Gastrocnemius medialis (tissue), 4 donors: ENCODE measurements at regions not wholly inside any gene's neighbourhood (a gene's known extent, or its start where the extent isn't known, plus 50 kb on each side); places are given as distances from the start of the nearest gene placed in this dataset.

Experiments
- ATAC-seq, 2 donors: fragments of 150-250 bp; one replicate each; pipeline ENCODE4 v1.9.1; 2016
- DNase-seq, 2 donors: peaks; one replicate each; pipeline ENCODE4 v3.0.0-alpha.2; 2019
- H3K27ac ChIP-seq, 4 donors: fragments of 200-600 bp; sonication (generic); 1 replicate in 1 of 4; 2 replicates in 3 of 4; pipeline ENCODE4 v1.5.1; 2016 to 2018; ENCODE audit warnings: mild to moderate bottlenecking in 2 of 4, moderate library complexity in 1 of 4
- H3K27me3 ChIP-seq, 3 donors: fragments of 200-600 bp; sonication (generic) in 2 of 3; 1 replicate in 1 of 3; 2 replicates in 2 of 3; pipeline versions ENCODE4 v1.5.1 to v1.6.0; 2016 to 2019; ENCODE audit warnings: mild to moderate bottlenecking in 1 of 3, moderate library complexity in 1 of 3
- H3K36me3 ChIP-seq, 2 donors: fragments of 200-600 bp; sonication (generic) in 1 of 2; one replicate each; pipeline ENCODE4 v1.5.1; 2017 to 2018
- H3K4me1 ChIP-seq, 2 donors: fragments of 200-600 bp; sonication (generic) in 1 of 2; one replicate each; pipeline ENCODE4 v1.5.1; 2016 to 2017; ENCODE audit warnings: mild to moderate bottlenecking in 2 of 2
- H3K4me3 ChIP-seq, 4 donors: fragments of 200-600 bp; sonication (generic) in 3 of 4; 1 replicate in 1 of 4; 2 replicates in 3 of 4; pipeline ENCODE4 v1.5.1; 2016 to 2019; ENCODE audit warnings: mild to moderate bottlenecking in 2 of 4
- H3K9me3 ChIP-seq, 3 donors: fragments of 200-600 bp; sonication (generic) in 2 of 3; 1 replicate in 1 of 3; 2 replicates in 2 of 3; pipeline ENCODE4 v1.5.1; 2016 to 2019
- CTCF ChIP-seq, 5 experiments: fragments of 450-650 bp in 3 of 5; fragments of 200-600 bp in 2 of 5; sonication (generic) in 2 of 5; IDR thresholded peaks in 4 of 5; conservative IDR thresholded peaks in 1 of 5; 1 replicate in 4 of 5; 2 replicates in 1 of 5; pipeline ENCODE4 v1.5.1; 2016 to 2019; ENCODE audit warnings: antibody characterized with exemption in 5 of 5, mild to moderate bottlenecking in 3 of 5, moderate library complexity in 3 of 5
- POLR2A ChIP-seq, 2 donors: fragments of 450-650 bp; IDR thresholded peaks; one replicate each; pipeline ENCODE4 v1.6.1; 2017; ENCODE audit warnings: antibody characterized with exemption in 2 of 2, mild to moderate bottlenecking in 2 of 2, moderate library complexity in 2 of 2
- in situ Hi-C, 4 donors: fragments of 200-750 bp; cut with MboI; loops; one replicate each; pipeline versions ENCODE4 v1.15.0 to v1.8.0; 2017; ENCODE audit warnings: low sequenced_read_pairs in 4 of 4
- intact Hi-C: fragments of 100-400 bp; cut with DNase I; formaldehyde crosslinking; loops from one replicate; pipeline ENCODE4 v1.15.1; 2023; ENCODE audit warnings: low total_unique reads

- intact Hi-C loops, result no loop called here
- TF ChIP-seq POLR2A (IDR thresholded peaks at IDR 0.05) (no peak), CTCF (IDR thresholded peaks at IDR 0.05 in 4 of 5, conservative IDR thresholded peaks at IDR 0.05 in 1 of 5) (no peak)
- H3K4me1 ChIP-seq, result no peaks in the 10 kb centered on the region
- ATAC-seq, result no peak
- no peak overlapping the region for H3K4me3 ChIP-seq
- no peak overlapping the region for H3K27ac ChIP-seq
- no peak for DNase-seq
- no peaks in the 10 kb centered on the region for H3K27me3 ChIP-seq
- H3K36me3 ChIP-seq, result no peaks in the 10 kb centered on the region
- no peaks in the 10 kb centered on the region for H3K9me3 ChIP-seq
- in situ Hi-C loops, result loop anchor here in 1 of 4 donors (25.0 kb wide), 1 partner anchor 98 kb away; no protein-coding TSS in a partner anchor
Observed at GRCh38 chrX:45660477-45660876, 459.8 kb upstream of the DIPK2B start.

GRCh38 chrX:45633419-45633818, 432.7 kb upstream of the DIPK2B start:
- no peaks in the 10 kb centered on the region for H3K27me3 ChIP-seq
- no peak for DNase-seq
- H3K4me3 ChIP-seq, result no peak overlapping the region
- no peaks in the 10 kb centered on the region for H3K9me3 ChIP-seq
- no peak for TF ChIP-seq CTCF (IDR thresholded peaks at IDR 0.05 in 4 of 5, conservative IDR thresholded peaks at IDR 0.05 in 1 of 5)
- TF ChIP-seq POLR2A (IDR thresholded peaks at IDR 0.05), result no peak
- intact Hi-C loops, result no loop called here
- in situ Hi-C loops, result no loop called here
- no peak for ATAC-seq
- no peak overlapping the region for H3K27ac ChIP-seq
- H3K36me3 ChIP-seq, result no peaks in the 10 kb centered on the region
- H3K4me1 ChIP-seq, result no peaks in the 10 kb centered on the region

- Histone ChIP-seq H3K9me3 (no peaks in the 10 kb centered on the region), H3K27ac (no peak overlapping the region), H3K36me3 (no peaks in the 10 kb centered on the region), H3K4me3 (no peak overlapping the region), H3K27me3 (no peaks in the 10 kb centered on the region), H3K4me1 (no peaks in the 10 kb centered on the region)
- ATAC-seq, result no peak
- intact Hi-C loops (no loop called here), in situ Hi-C loops (no loop called here)
- DNase-seq, result no peak
- TF ChIP-seq CTCF (IDR thresholded peaks at IDR 0.05 in 4 of 5, conservative IDR thresholded peaks at IDR 0.05 in 1 of 5), result no peak
- TF ChIP-seq POLR2A (IDR thresholded peaks at IDR 0.05), result no peak
Observed at GRCh38 chrX:45632506-45632905, 431.8 kb upstream of the DIPK2B start.

GRCh38 chrX:45630078-45630477, 429.4 kb upstream of the DIPK2B start:
- ATAC-seq (no peak), DNase-seq (no peak)
- TF ChIP-seq CTCF (IDR thresholded peaks at IDR 0.05 in 4 of 5, conservative IDR thresholded peaks at IDR 0.05 in 1 of 5) (no peak), POLR2A (IDR thresholded peaks at IDR 0.05) (no peak)
- Histone ChIP-seq H3K27me3 (no peaks in the 10 kb centered on the region), H3K27ac (no peak overlapping the region), H3K4me1 (no peaks in the 10 kb centered on the region), H3K4me3 (no peak overlapping the region), H3K36me3 (no peaks in the 10 kb centered on the region), H3K9me3 (no peaks in the 10 kb centered on the region)
- in situ Hi-C loops (no loop called here), intact Hi-C loops (no loop called here)

- Histone ChIP-seq H3K27me3 (no peaks in the 10 kb centered on the region), H3K4me1 (no peaks in the 10 kb centered on the region), H3K27ac (no peak overlapping the region), H3K4me3 (no peak overlapping the region), H3K36me3 (no peaks in the 10 kb centered on the region), H3K9me3 (no peaks in the 10 kb centered on the region)
- ATAC-seq (no peak), DNase-seq (no peak)
- intact Hi-C loops, result no loop called here
- TF ChIP-seq POLR2A (IDR thresholded peaks at IDR 0.05), result no peak
- no peak for TF ChIP-seq CTCF (IDR thresholded peaks at IDR 0.05 in 4 of 5, conservative IDR thresholded peaks at IDR 0.05 in 1 of 5)
- in situ Hi-C loops, result no loop called here
Observed at GRCh38 chrX:45628041-45628440, 427.4 kb upstream of the DIPK2B start.
